A549 (cell line): ENCODE measurements at regions not wholly inside any gene's neighbourhood (a gene's known extent, or its start where the extent isn't known, plus 50 kb on each side); places are given as distances from the start of the nearest gene placed in this dataset.

Source experiments
- ATAC-seq, 2 experiments: fragments of 200-7000 bp in 1 of 2; fragments of >200 bp in 1 of 2; cut with Nextera tagmentation in 1 of 2; cut with Tn5 transposase in 1 of 2; 3 replicates each; pipeline versions ENCODE4 v1.8.0 to v1.9.1; 2018 to 2020; ENCODE audit warnings: mild to moderate bottlenecking in 1 of 2, moderate library complexity in 1 of 2
- CTCF ChIA-PET: fragments of 300-600 bp; sonication (Branson Sonifier 250); formaldehyde crosslinking; extraction: SDS; loops from one replicate; lab custom pipeline; 2021; ENCODE audit warnings: antibody characterized with exemption, inconsistent platforms; lab: Yijun Ruan, JAX
- POLR2A ChIA-PET: fragments of 350-600 bp; formaldehyde crosslinking; extraction: SDS; loops from one replicate; lab custom pipeline; 2021; ENCODE audit warnings: antibody characterized with exemption, inconsistent platforms; lab: Yijun Ruan, JAX
- DNase-seq, 2 experiments: peaks; one replicate each; pipeline versions ENCODE4 v3.0.0 to v3.0.0-alpha.2; 2011 to 2016; ENCODE audit warnings: low read depth in 1 of 2, low spot score in 1 of 2
- FAIRE-seq: peaks from 2 replicates; lab custom pipeline; 2011; peaks lifted over from hg19 to GRCh38; lab: Jason Lieb, UNC
- H3K27ac ChIP-seq, 2 experiments: fragments of >200 bp; sonication (Bioruptor Twin); formaldehyde crosslinking; 3 replicates each; pipeline ENCODE4 v1.5.1; 2016 to 2017
- H3K4me1 ChIP-seq: fragments of >200 bp; sonication (Bioruptor Twin); formaldehyde crosslinking; 3 replicates; pipeline ENCODE4 v1.6.1; 2016
- H3K4me2 ChIP-seq: fragments of >200 bp; sonication (Bioruptor Twin); formaldehyde crosslinking; 3 replicates; pipeline ENCODE4 v1.6.1; 2016
- H3K4me3 ChIP-seq: fragments of >200 bp; sonication (Bioruptor Twin); formaldehyde crosslinking; 3 replicates; pipeline ENCODE4 v1.5.1; 2016
- H3K9me3 ChIP-seq: fragments of >200 bp; sonication (Bioruptor Twin); formaldehyde crosslinking; 3 replicates; pipeline ENCODE4 v1.6.1; 2016
- CBX2 ChIP-seq: fragments of 200-600 bp; sonication (generic); IDR thresholded peaks from 2 replicates; pipeline ENCODE4 v1.6.1; 2016; ENCODE audit warnings: low read depth, mild to moderate bottlenecking, borderline replicate concordance
- CHD4 ChIP-seq: fragments of 200-600 bp; sonication (generic); IDR thresholded peaks from 2 replicates; pipeline ENCODE4 v1.6.1; 2016; ENCODE audit warnings: antibody characterized with exemption, mild to moderate bottlenecking, borderline replicate concordance
- E2F6 ChIP-seq: IDR thresholded peaks from 2 replicates; pipeline ENCODE4 v1.6.1; 2012; ENCODE audit warnings: low read depth, borderline replicate concordance
- EHF ChIP-seq: fragments of 250-450 bp; sonication (Bioruptor Pico); IDR thresholded peaks from 2 replicates; pipeline ENCODE4 v1.5.0; 2020; ENCODE audit warnings: mild to moderate bottlenecking
- EHMT2 ChIP-seq: fragments of 200-600 bp; sonication (generic); IDR thresholded peaks from 2 replicates; pipeline ENCODE4 v1.6.1; 2016; ENCODE audit warnings: antibody characterized with exemption, low read depth, mild to moderate bottlenecking, moderate library complexity
- FOSL2 ChIP-seq, 2 experiments: fragments of 450-650 bp in 1 of 2; fragments of >200 bp in 1 of 2; sonication (Bioruptor Twin) in 1 of 2; formaldehyde crosslinking; IDR thresholded peaks; 2 replicates each; pipeline versions ENCODE4 v1.5.0 to v1.6.1; 2016 to 2020; ENCODE audit warnings: mild to moderate bottlenecking in 1 of 2, moderate library complexity in 1 of 2
- FOXS1 ChIP-seq: fragments of 250-450 bp; sonication (Bioruptor Pico); IDR thresholded peaks from 2 replicates; pipeline ENCODE4 v1.5.0; 2020; ENCODE audit warnings: mild to moderate bottlenecking, moderate library complexity
- HEYL ChIP-seq: fragments of 250-450 bp; sonication (Bioruptor Pico); IDR thresholded peaks from 2 replicates; pipeline ENCODE4 v1.8.0; 2021; ENCODE audit warnings: mild to moderate bottlenecking, moderate library complexity
- HOXA7 ChIP-seq: fragments of 250-450 bp; sonication (Bioruptor Pico); IDR thresholded peaks from 2 replicates; pipeline ENCODE4 v1.5.0; 2020; ENCODE audit warnings: mild to moderate bottlenecking, moderate library complexity
- HOXB5 ChIP-seq: fragments of 250-450 bp; sonication (Bioruptor Pico); IDR thresholded peaks from 2 replicates; pipeline ENCODE4 v1.5.0; 2020; ENCODE audit warnings: mild to moderate bottlenecking, moderate library complexity
- KDM1A ChIP-seq: fragments of 200-600 bp; sonication (generic); IDR thresholded peaks from 2 replicates; pipeline ENCODE4 v1.6.1; 2016; ENCODE audit warnings: low read depth, mild to moderate bottlenecking
- KDM5A ChIP-seq: fragments of 200-600 bp; sonication (generic); IDR thresholded peaks from 2 replicates; pipeline ENCODE4 v1.6.1; 2016; ENCODE audit warnings: antibody characterized with exemption, mild to moderate bottlenecking
- MAX ChIP-seq: IDR thresholded peaks from 2 replicates; pipeline ENCODE4 v1.6.1; 2012
- MAZ ChIP-seq: fragments of 150-350 bp; IDR thresholded peaks from 2 replicates; pipeline ENCODE4 v1.6.1; 2014; ENCODE audit warnings: antibody characterized with exemption, low read depth, low read length, borderline replicate concordance
- MYC ChIP-seq: IDR thresholded peaks from 2 replicates; pipeline ENCODE4 v1.6.1; 2012; ENCODE audit warnings: mild to moderate bottlenecking, inconsistent platforms, low read length, improper control_type of control experiment, borderline replicate concordance
- NR3C1 ChIP-seq: fragments of >200 bp; sonication (Bioruptor Twin); formaldehyde crosslinking; IDR thresholded peaks from 3 replicates; pipeline ENCODE4 v1.6.1; 2017
- PBX3 ChIP-seq: IDR thresholded peaks from 2 replicates; pipeline ENCODE4 v1.6.1; 2012
- RAD21 ChIP-seq, 2 experiments: fragments of >200 bp in 1 of 2; sonication (Bioruptor Twin) in 1 of 2; formaldehyde crosslinking in 1 of 2; IDR thresholded peaks in 1 of 2; conservative IDR thresholded peaks in 1 of 2; 2 replicates in 1 of 2; 3 replicates in 1 of 2; pipeline ENCODE4 v1.6.1; 2012 to 2018; ENCODE audit warnings: inconsistent platforms in 1 of 2
- RCOR1 ChIP-seq: fragments of 150-350 bp; IDR thresholded peaks from 2 replicates; pipeline ENCODE4 v1.6.1; 2014; ENCODE audit warnings: antibody characterized with exemption, low read length, low read depth
- RFX5 ChIP-seq: fragments of 450-650 bp; IDR thresholded peaks from 2 replicates; pipeline ENCODE4 v1.7.1; 2014; ENCODE audit warnings: antibody characterized with exemption, mild to moderate bottlenecking, moderate library complexity
- SMC3 ChIP-seq: fragments of >200 bp; sonication (Bioruptor Twin); formaldehyde crosslinking; IDR thresholded peaks from 3 replicates; pipeline ENCODE4 v1.6.1; 2018; ENCODE audit warnings: inconsistent platforms
- TFCP2L1 ChIP-seq: fragments of 250-450 bp; sonication (Bioruptor Pico); IDR thresholded peaks from 2 replicates; pipeline ENCODE4 v1.5.0; 2021; ENCODE audit warnings: mild to moderate bottlenecking
- TP53 ChIP-seq: fragments of 250-450 bp; sonication (Bioruptor Pico); IDR thresholded peaks from 2 replicates; pipeline ENCODE4 v1.5.0; 2021; ENCODE audit warnings: mild to moderate bottlenecking, moderate library complexity
- WGBS: methylation state at CpG from one replicate; pipeline ENCODE4 v1.1.6; 2017; ENCODE audit errors: missing lambda C conversion rate; 5-methylcytosine and 5-hydroxymethylcytosine counted together
- TF ChIP-seq, protein P1 (sequence below): fragments of 450-650 bp; IDR thresholded peaks from 2 replicates; pipeline ENCODE4 v1.6.1; 2014; ENCODE audit warnings: antibody characterized with exemption
- TF ChIP-seq, protein P2 (sequence below): fragments of >200 bp; sonication (Bioruptor Twin); formaldehyde crosslinking; IDR thresholded peaks from 3 replicates; pipeline ENCODE4 v1.6.1; 2016
- TF ChIP-seq, protein P3 (sequence below): fragments of >200 bp; sonication (Bioruptor Twin); formaldehyde crosslinking; IDR thresholded peaks from 2 replicates; pipeline ENCODE4 v1.6.1; 2016
- TF ChIP-seq, protein P4 (sequence below): fragments of 250-450 bp; sonication (Bioruptor Pico); IDR thresholded peaks from 2 replicates; pipeline ENCODE4 v1.5.0; 2020; ENCODE audit warnings: low read depth, mild to moderate bottlenecking, moderate library complexity

DNA sequence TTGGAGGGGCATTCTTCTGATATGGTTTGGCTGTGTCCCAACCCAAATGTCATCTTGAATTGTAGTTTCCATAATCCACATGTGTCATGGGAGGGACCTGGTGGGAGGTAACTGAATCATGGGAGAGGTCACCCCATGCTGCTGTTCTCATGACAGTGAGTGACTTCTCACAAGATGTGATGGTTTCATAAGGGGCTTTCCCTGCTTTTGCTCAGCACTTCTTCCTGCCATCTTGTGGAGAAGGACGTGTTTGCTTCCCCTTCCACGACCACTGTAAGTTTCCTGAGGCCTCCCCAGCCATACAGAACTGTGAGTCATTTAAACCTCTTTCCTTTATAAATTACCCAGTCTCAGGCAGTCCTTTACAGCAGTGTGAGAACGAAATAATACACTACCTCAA lies 382.4 kb downstream of the VRK1 start:
- DNase-seq: no peak
- ATAC-seq: no peak
- CTCF ChIA-PET: no interaction called here
- H3K4me3 ChIP-seq: no peak overlapping the region
- H3K4me1 ChIP-seq: peaks cover 13% of the 10 kb centered on the region
- peak overlapping the region in 1 of 2 experiments; percentile 77; a peak in 2 of 6 replicates for H3K27ac ChIP-seq
- FAIRE-seq: no peak
- 8% methylated on average over 3 of the region's 3 CpGs for whole genome bisulfite sequencing
- TF ChIP-seq, protein P1, sequence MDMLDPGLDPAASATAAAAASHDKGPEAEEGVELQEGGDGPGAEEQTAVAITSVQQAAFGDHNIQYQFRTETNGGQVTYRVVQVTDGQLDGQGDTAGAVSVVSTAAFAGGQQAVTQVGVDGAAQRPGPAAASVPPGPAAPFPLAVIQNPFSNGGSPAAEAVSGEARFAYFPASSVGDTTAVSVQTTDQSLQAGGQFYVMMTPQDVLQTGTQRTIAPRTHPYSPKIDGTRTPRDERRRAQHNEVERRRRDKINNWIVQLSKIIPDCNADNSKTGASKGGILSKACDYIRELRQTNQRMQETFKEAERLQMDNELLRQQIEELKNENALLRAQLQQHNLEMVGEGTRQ: no peak
- TF ChIP-seq, all 56 proteins: peak for 0
- no peaks in the 10 kb centered on the region for H3K9me3 ChIP-seq
- POLR2A ChIA-PET: no interaction called here
- H3K4me2 ChIP-seq: peak overlapping the region; percentile 72; the same call in 2 of the 3 replicates

- DNase-seq (peak; percentile 75 to 76), ATAC-seq (peak; percentile 92 to 94), FAIRE-seq (peak; percentile 76)
- 43% methylated on average over 29 of the region's 32 CpGs for WGBS
- Histone ChIP-seq H3K4me1 (peaks cover 13% of the 10 kb centered on the region), H3K27ac (peak overlapping the region; percentile 49 to 77; a peak in 5 of 6 replicates), H3K4me2 (peak overlapping the region; percentile 72), H3K9me3 (no peaks in the 10 kb centered on the region), H3K4me3 (no peak overlapping the region)
- POLR2A ChIA-PET: no interaction called here
- CTCF ChIA-PET: interaction anchor here (0.8 kb wide), 1 partner anchor 328 kb away, joined by 3 read pairs; no protein-coding TSS in a partner anchor
- TF ChIP-seq FOXS1 (CRISPR knock-in tag) (no peak), CBX2 (no peak), HEYL (no peak), RFX5 (no peak), SMC3 (peak; percentile 15; the same call in 1 of the 3 replicates), RCOR1 (no peak), RAD21 (conservative IDR thresholded peaks at IDR 0.05 in 1 of 2, IDR thresholded peaks at IDR 0.05 in 1 of 2) (0 out of 5 replicates have a peak, but pooled peaks of 1 of the 2 experiments have one; percentile 24), MAZ (no peak), EHF (CRISPR knock-in tag) (no peak), TFCP2L1 (CRISPR knock-in tag) (no peak), KDM5A (no peak), TP53 (CRISPR knock-in tag) (no peak), MYC (no peak), HOXB5 (CRISPR knock-in tag) (no peak), HOXA7 (CRISPR knock-in tag) (no peak), CHD4 (no peak), PBX3 (no peak), FOSL2 (IDR thresholded peaks at IDR 0.05) (peak; percentile 83), FOSL2 (CRISPR knock-in tag; IDR thresholded peaks at IDR 0.05) (peak; percentile 95), EHMT2 (no peak), MAX (peak; percentile 59; the same call in 1 of the 2 replicates), E2F6 (0 out of 2 replicates have a peak, but pooled peaks have one; percentile 20), KDM1A (no peak), NR3C1 (no peak)
- TF ChIP-seq, protein P2, sequence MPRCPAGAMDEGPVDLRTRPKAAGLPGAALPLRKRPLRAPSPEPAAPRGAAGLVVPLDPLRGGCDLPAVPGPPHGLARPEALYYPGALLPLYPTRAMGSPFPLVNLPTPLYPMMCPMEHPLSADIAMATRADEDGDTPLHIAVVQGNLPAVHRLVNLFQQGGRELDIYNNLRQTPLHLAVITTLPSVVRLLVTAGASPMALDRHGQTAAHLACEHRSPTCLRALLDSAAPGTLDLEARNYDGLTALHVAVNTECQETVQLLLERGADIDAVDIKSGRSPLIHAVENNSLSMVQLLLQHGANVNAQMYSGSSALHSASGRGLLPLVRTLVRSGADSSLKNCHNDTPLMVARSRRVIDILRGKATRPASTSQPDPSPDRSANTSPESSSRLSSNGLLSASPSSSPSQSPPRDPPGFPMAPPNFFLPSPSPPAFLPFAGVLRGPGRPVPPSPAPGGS: no peak
- TF ChIP-seq, protein P1: no peak
- TF ChIP-seq, protein P3, sequence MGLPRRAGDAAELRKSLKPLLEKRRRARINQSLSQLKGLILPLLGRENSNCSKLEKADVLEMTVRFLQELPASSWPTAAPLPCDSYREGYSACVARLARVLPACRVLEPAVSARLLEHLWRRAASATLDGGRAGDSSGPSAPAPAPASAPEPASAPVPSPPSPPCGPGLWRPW: no peak
- TF ChIP-seq, protein P4, sequence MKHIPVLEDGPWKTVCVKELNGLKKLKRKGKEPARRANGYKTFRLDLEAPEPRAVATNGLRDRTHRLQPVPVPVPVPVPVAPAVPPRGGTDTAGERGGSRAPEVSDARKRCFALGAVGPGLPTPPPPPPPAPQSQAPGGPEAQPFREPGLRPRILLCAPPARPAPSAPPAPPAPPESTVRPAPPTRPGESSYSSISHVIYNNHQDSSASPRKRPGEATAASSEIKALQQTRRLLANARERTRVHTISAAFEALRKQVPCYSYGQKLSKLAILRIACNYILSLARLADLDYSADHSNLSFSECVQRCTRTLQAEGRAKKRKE (CRISPR knock-in tag): no peak
These were observed 383.4 kb downstream of the VRK1 start for GRCh38 chr14:97180304-97181200.
